ENCODE measurements at regions not wholly inside any gene's neighbourhood (a gene's known extent, or its start where the extent isn't known, plus 50 kb on each side); places are given as distances from the start of the nearest gene placed in this dataset.

- Histone ChIP-seq H3K27ac (no peak overlapping the region), H3K4me3 (no peak overlapping the region)
- no peak for DNase-seq (ENCODE audit: low spot score)
- no peak for TF ChIP-seq CTCF (IDR thresholded peaks at IDR 0.05)
These were observed 440.1 kb upstream of the PTBP2 start for GRCh38 chr1:96281491-96281890.

GRCh38 chr1:96290033-96290432 is 431.6 kb upstream of the PTBP2 start:
- no peak overlapping the region for H3K27ac ChIP-seq
- no peak for TF ChIP-seq CTCF (IDR thresholded peaks at IDR 0.05)
- DNase-seq (ENCODE audit: low spot score) = no peak
- no peak overlapping the region for H3K4me3 ChIP-seq

GRCh38 chr1:96290801-96291200 is 430.8 kb upstream of the PTBP2 start:
- no peak overlapping the region for H3K4me3 ChIP-seq
- DNase-seq (ENCODE audit: low spot score) = no peak
- TF ChIP-seq CTCF (IDR thresholded peaks at IDR 0.05) = no peak
- no peak overlapping the region for H3K27ac ChIP-seq

- no peak for TF ChIP-seq CTCF (IDR thresholded peaks at IDR 0.05)
- DNase-seq (ENCODE audit: low spot score) = no peak
- Histone ChIP-seq H3K4me3 (no peak overlapping the region), H3K27ac (no peak overlapping the region)
These were observed 430.1 kb upstream of the PTBP2 start for GRCh38 chr1:96291468-96291867.

GRCh38 chr1:96292141-96292540 is 429.4 kb upstream of the PTBP2 start:
- Histone ChIP-seq H3K27ac (no peak overlapping the region), H3K4me3 (no peak overlapping the region)
- TF ChIP-seq CTCF (IDR thresholded peaks at IDR 0.05) = no peak
- DNase-seq (ENCODE audit: low spot score) = no peak

- TF ChIP-seq CTCF (IDR thresholded peaks at IDR 0.05) = no peak
- Histone ChIP-seq H3K4me3 (no peak overlapping the region), H3K27ac (no peak overlapping the region)
- no peak for DNase-seq (ENCODE audit: low spot score)
These were observed 424.6 kb upstream of the PTBP2 start for GRCh38 chr1:96296991-96297390.

- Histone ChIP-seq H3K27ac (peak overlapping the region in 1 of 2 donors; percentile 23), H3K4me3 (no peak overlapping the region)
- no peak for TF ChIP-seq CTCF (IDR thresholded peaks at IDR 0.05)
- no peak for DNase-seq (ENCODE audit: low spot score)
These were observed 414.6 kb upstream of the PTBP2 start for GRCh38 chr1:96306809-96307560.
